GM12801 (cell line): ENCODE measurements at regions not wholly inside any gene's neighbourhood (a gene's known extent, or its start where the extent isn't known, plus 50 kb on each side); places are given as distances from the start of the nearest gene placed in this dataset.

Source experiments
- TF ChIP-seq, protein P1 (sequence below): IDR thresholded peaks from one replicate; pipeline ENCODE4 v1.5.1; 2011; ENCODE audit warnings: control low read depth; ENCODE audit not compliant: insufficient read length; ENCODE audit errors: extremely low read depth

DNA sequence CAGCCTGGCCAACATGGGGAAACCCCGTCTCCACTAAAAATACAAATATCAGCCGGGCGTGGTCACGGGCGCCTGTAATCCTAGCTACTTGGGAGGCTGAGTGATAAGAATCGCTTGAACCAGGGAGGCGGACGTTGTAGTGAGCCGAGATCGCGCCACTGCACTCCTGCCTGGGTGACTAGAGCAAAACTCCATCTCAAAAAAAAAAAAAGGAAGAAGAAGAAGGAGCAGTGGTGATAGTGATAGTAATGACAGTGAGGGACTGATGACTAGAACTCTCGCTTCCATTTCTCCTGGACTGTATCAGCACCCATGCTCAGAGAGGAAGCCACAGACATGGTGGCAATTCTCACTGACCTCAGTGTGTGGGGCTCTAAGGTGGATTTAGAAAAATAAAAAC is 52.6 kb upstream of the CLINT1 start:
- TF ChIP-seq, protein P1, sequence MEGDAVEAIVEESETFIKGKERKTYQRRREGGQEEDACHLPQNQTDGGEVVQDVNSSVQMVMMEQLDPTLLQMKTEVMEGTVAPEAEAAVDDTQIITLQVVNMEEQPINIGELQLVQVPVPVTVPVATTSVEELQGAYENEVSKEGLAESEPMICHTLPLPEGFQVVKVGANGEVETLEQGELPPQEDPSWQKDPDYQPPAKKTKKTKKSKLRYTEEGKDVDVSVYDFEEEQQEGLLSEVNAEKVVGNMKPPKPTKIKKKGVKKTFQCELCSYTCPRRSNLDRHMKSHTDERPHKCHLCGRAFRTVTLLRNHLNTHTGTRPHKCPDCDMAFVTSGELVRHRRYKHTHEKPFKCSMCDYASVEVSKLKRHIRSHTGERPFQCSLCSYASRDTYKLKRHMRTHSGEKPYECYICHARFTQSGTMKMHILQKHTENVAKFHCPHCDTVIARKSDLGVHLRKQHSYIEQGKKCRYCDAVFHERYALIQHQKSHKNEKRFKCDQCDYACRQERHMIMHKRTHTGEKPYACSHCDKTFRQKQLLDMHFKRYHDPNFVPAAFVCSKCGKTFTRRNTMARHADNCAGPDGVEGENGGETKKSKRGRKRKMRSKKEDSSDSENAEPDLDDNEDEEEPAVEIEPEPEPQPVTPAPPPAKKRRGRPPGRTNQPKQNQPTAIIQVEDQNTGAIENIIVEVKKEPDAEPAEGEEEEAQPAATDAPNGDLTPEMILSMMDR: no peak
